GM12891 (cell line): ENCODE measurements at regions not wholly inside any gene's neighbourhood (a gene's known extent, or its start where the extent isn't known, plus 50 kb on each side); places are given as distances from the start of the nearest gene placed in this dataset.

Source experiments
- POLR2A ChIP-seq: IDR thresholded peaks from 2 replicates; pipeline ENCODE4 v1.6.1; 2011; ENCODE audit warnings: low read depth, low read length, control low read depth
- POLR2AphosphoS5 ChIP-seq: IDR thresholded peaks from 2 replicates; pipeline ENCODE4 v1.6.1; 2011; ENCODE audit warnings: low read depth, low read length, control low read depth
- TAF1 ChIP-seq: IDR thresholded peaks from 2 replicates; pipeline ENCODE4 v1.6.1; 2011; ENCODE audit warnings: low read depth, low read length, control low read depth

GRCh38 chr5:164059471-164059870, 554.1 kb downstream of the MAT2B start:
- TF ChIP-seq POLR2AphosphoS5 (no peak), POLR2A (no peak), TAF1 (no peak)
